Hepatic stellate cell (primary cell): ENCODE measurements at regions not wholly inside any gene's neighbourhood (a gene's known extent, or its start where the extent isn't known, plus 50 kb on each side); places are given as distances from the start of the nearest gene placed in this dataset.

ENCODE experiments used
- DNase-seq: peaks from one replicate; pipeline ENCODE4 v3.0.0; 2011; ENCODE audit warnings: low spot score

GRCh38 chr18:78709261-78709809 lies 270.3 kb upstream of the SALL3 start:
- no peak for DNase-seq

- DNase-seq: no peak
These were observed 268.3 kb upstream of the SALL3 start for GRCh38 chr18:78711316-78711715.

GRCh38 chr18:78711971-78712370 lies 267.6 kb upstream of the SALL3 start:
- DNase-seq: no peak

GRCh38 chr18:78713069-78713468 lies 266.5 kb upstream of the SALL3 start:
- DNase-seq: no peak

- no peak for DNase-seq
These were observed 265.9 kb upstream of the SALL3 start for GRCh38 chr18:78713726-78714125.

- DNase-seq: no peak
These were observed 263.6 kb upstream of the SALL3 start for GRCh38 chr18:78716022-78716421.

GRCh38 chr18:78716581-78716980 lies 263.0 kb upstream of the SALL3 start:
- no peak for DNase-seq

GRCh38 chr18:78717051-78717765 lies 262.4 kb upstream of the SALL3 start:
- no peak for DNase-seq

GRCh38 chr18:78717766-78718150 lies 261.9 kb upstream of the SALL3 start:
- DNase-seq: no peak

- DNase-seq: no peak
These were observed 259.8 kb upstream of the SALL3 start for GRCh38 chr18:78719821-78720220.

- no peak for DNase-seq
These were observed 259.0 kb upstream of the SALL3 start for GRCh38 chr18:78720456-78721237.

- DNase-seq: no peak
These were observed 258.3 kb upstream of the SALL3 start for GRCh38 chr18:78721238-78721875.

GRCh38 chr18:78721981-78722380 lies 257.6 kb upstream of the SALL3 start:
- no peak for DNase-seq

- DNase-seq: no peak
These were observed 257.2 kb upstream of the SALL3 start for GRCh38 chr18:78722386-78722785.

- DNase-seq: no peak
These were observed 256.5 kb upstream of the SALL3 start for GRCh38 chr18:78722929-78723710.

- no peak for DNase-seq
These were observed 255.3 kb upstream of the SALL3 start for GRCh38 chr18:78724214-78724914.

- no peak for DNase-seq
These were observed 254.2 kb upstream of the SALL3 start for GRCh38 chr18:78725426-78725825.

- no peak for DNase-seq
These were observed 253.1 kb upstream of the SALL3 start for GRCh38 chr18:78726326-78727056.

GRCh38 chr18:78727057-78727739 lies 252.4 kb upstream of the SALL3 start:
- no peak for DNase-seq
